ENCODE measurements at regions not wholly inside any gene's neighbourhood (a gene's known extent, or its start where the extent isn't known, plus 50 kb on each side); places are given as distances from the start of the nearest gene placed in this dataset.

GRCh38 chr6:26155061-26155930, 68.1 kb downstream of the HFE start (continued):
- TF ChIP-seq ZBTB33 (IDR thresholded peaks at IDR 0.05; ENCODE audit: borderline replicate concordance, low read depth) (0 out of 2 replicates have a peak, but pooled peaks have one; percentile 11), REST (IDR thresholded peaks at IDR 0.05; ENCODE audit: low read depth, low read length) (no peak), SIN3A (IDR thresholded peaks at IDR 0.05; ENCODE audit: borderline replicate concordance, low read depth, low read length) (no peak), GATA2 (CRISPR knock-in tag; IDR thresholded peaks at IDR 0.05) (no peak), FOXM1 (IDR thresholded peaks at IDR 0.05; ENCODE audit: low read depth) (no peak), SMC3 (IDR thresholded peaks at IDR 0.05; ENCODE audit: low read depth, low read length) (no peak), MAX (IDR thresholded peaks at IDR 0.05; ENCODE audit: low read depth) (no peak), RCOR1 (IDR thresholded peaks at IDR 0.05; ENCODE audit: low read length) (no peak), IRF3 (IDR thresholded peaks at IDR 0.05; ENCODE audit: low read depth, low read length) (no peak), RXRA (IDR thresholded peaks at IDR 0.05; ENCODE audit: borderline replicate concordance, low read depth) (no peak), USF2 (IDR thresholded peaks at IDR 0.05; ENCODE audit: borderline replicate concordance, low read depth, low read length) (no peak), TAF1 (IDR thresholded peaks at IDR 0.05; ENCODE audit: borderline replicate concordance, low read depth, low read length) (no peak), CTCF (IDR thresholded peaks at IDR 0.05) (no peak), TEAD4 (IDR thresholded peaks at IDR 0.05; ENCODE audit: borderline replicate concordance, insufficient read depth) (no peak), YY1 (IDR thresholded peaks at IDR 0.05; ENCODE audit: low read depth) (no peak), USF1 (IDR thresholded peaks at IDR 0.05; ENCODE audit: borderline replicate concordance, low read depth) (no peak), MEF2A (IDR thresholded peaks at IDR 0.05; ENCODE audit: borderline replicate concordance, low read depth) (no peak), FOSL2 (IDR thresholded peaks at IDR 0.05; ENCODE audit: borderline replicate concordance, low read depth) (no peak), NFIC (IDR thresholded peaks at IDR 0.05; ENCODE audit: borderline replicate concordance) (no peak)

Measured in SK-N-SH (cell line).